Loucy (cell line): ENCODE measurements at regions not wholly inside any gene's neighbourhood (a gene's known extent, or its start where the extent isn't known, plus 50 kb on each side); places are given as distances from the start of the nearest gene placed in this dataset.

Experiments
- EZH2phosphoT487 ChIP-seq: fragments of 200-600 bp; IDR thresholded peaks from 2 replicates; pipeline ENCODE4 v1.6.1; 2018; ENCODE audit warnings: antibody characterized with exemption, mild to moderate bottlenecking, moderate library complexity, borderline replicate concordance
- TF ChIP-seq, protein P1 (sequence below): fragments of 200-600 bp; sonication (generic); conservative IDR thresholded peaks from 2 replicates; pipeline ENCODE4 v1.5.1; 2014; ENCODE audit warnings: mild to moderate bottlenecking, antibody characterized with exemption, low read length

DNA sequence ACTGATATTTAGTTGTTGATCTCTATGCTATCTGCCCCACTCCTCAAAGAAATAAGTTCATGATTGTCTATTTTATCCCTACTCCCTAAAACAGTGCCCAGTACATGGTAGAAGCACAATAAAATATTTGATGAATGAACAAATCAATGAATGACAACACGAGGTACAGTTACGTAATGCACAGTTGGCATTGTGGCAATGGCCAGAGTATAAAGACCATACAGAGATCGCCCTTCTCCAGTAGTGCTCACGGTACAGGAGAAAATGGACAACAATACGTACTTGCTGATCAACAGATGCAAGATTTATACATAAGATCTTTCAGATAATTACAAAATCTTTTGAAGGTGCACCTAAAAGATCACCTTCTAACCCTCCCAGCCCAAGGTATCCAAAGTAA lies 225.4 kb downstream of the KLF12 start:
- TF ChIP-seq, protein P1, sequence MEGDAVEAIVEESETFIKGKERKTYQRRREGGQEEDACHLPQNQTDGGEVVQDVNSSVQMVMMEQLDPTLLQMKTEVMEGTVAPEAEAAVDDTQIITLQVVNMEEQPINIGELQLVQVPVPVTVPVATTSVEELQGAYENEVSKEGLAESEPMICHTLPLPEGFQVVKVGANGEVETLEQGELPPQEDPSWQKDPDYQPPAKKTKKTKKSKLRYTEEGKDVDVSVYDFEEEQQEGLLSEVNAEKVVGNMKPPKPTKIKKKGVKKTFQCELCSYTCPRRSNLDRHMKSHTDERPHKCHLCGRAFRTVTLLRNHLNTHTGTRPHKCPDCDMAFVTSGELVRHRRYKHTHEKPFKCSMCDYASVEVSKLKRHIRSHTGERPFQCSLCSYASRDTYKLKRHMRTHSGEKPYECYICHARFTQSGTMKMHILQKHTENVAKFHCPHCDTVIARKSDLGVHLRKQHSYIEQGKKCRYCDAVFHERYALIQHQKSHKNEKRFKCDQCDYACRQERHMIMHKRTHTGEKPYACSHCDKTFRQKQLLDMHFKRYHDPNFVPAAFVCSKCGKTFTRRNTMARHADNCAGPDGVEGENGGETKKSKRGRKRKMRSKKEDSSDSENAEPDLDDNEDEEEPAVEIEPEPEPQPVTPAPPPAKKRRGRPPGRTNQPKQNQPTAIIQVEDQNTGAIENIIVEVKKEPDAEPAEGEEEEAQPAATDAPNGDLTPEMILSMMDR, result no peak
- no peak for TF ChIP-seq EZH2phosphoT487
